NCI-H2029 treated with DMSO at 0.1 percent for 48 hours (cell line): ENCODE measurements at regions not wholly inside any gene's neighbourhood (a gene's known extent, or its start where the extent isn't known, plus 50 kb on each side); places are given as distances from the start of the nearest gene placed in this dataset.
"Not testable (repeated sequence)": the region's sequence is repeated elsewhere in the genome, so short reads cannot be mapped to it uniquely, and the experiment has no call there.

Experiments used
- DNase-seq: peaks from one replicate; lab custom pipeline; 2025; lab: John Stamatoyannopoulos, UW

DNA sequence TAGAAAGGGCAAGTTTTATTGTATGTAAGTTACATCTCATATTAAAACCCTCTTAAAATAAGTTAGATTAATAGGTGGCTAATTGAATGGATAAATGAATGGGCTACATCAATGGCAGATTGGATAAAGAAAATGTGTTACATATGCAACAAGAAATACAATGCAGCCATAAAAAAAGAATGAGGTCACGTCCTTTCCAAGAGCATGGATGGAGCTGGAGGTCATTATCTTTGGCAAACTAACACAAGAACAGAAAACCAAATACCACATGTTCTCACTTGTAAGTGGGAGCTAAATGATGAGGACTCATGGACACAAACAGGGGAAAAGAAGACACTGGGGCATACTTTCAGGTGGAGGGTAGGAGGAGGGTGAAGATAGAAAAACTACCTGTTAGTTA lies 182.2 kb upstream of the GNAI1 start:
- DNase-seq: no peak

- no peak for DNase-seq
These were observed 183.2 kb upstream of the GNAI1 start for GRCh38 chr7:79951415-79951814.

DNA sequence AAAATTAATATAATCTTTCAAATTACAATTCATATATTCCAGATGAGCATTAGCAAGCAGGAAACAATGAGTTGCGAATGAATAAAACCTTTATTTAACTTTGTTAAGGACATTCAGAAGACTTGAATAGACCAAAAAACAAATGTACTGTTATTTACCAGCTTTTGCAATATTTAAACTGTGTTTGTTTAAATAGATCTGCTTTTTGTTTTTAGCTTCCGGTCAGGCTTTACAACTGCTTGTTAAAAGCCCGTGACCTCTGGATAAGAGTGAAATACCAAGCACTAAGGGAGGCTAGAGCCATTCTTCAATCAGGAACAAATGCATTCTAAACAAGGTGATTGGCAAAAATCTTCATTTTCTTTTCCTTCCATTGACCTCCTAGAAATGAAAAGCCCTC lies 184.9 kb upstream of the GNAI1 start:
- no peak for DNase-seq

- DNase-seq: no peak
These were observed 198.2 kb upstream of the GNAI1 start for GRCh38 chr7:79936281-79936983.

- DNase-seq: no peak
These were observed 199.9 kb upstream of the GNAI1 start for GRCh38 chr7:79934727-79935126.

DNA sequence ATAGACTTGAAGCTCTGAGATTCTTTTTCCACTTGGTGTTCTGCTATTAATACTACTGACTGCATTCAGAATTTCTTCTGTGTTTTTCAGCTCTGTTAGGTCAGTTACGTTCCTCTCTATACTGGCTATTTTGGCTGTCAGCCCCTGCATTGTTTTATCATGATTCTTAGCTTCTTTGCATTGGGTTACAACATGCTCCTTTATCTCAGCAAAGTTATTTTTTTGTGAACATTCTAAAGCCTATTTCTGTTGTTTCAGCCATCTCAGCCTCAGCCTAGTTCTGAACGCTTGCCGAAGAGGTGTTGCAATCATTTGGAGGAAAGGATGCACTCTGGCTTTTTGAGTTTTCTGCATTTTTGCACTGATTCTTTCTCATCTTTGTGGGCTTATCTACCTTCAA lies 201.5 kb upstream of the GNAI1 start:
- DNase-seq: no peak

GRCh38 chr7:79930604-79931003 lies 204.0 kb upstream of the GNAI1 start:
- DNase-seq: no peak

DNA sequence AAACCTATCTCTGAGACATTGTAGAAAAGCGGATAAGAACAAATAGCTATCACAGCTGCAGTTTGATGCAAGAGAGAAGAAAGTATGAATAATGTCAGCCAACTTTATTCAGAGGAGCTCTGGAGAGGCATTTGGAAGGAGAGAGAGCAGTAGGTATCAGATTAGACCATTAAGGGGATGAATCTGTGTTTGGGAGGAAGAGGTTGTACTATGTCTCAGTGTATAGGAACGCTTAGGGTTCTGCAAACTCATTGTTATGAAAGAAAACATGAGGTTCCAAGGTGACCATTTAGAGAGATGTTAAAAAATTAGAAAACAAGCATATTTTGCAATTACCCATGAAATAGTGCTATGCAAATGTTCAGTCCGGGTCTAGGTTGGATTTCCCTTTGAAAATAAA lies 207.5 kb upstream of the GNAI1 start:
- no peak for DNase-seq

DNA sequence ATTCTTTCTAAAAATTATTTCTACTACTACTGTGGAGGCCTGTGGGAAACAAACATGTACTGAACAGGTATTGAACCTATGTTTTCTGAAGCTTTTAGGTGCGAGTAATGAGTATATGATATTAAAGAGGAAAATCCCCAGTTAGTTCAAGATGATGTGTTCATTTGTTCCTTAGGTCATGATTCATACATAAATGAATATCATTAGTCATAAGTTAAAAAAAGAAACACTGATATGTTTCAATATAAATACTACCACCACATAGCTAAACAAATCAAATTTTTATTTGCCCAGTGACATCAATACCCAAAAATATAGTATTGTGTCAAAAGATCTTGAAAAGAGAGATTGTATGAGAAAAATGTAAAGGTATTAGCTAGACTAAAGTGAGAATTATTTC lies 210.7 kb upstream of the GNAI1 start:
- DNase-seq: no peak

GRCh38 chr7:79922894-79923293 lies 211.7 kb upstream of the GNAI1 start:
- DNase-seq: no peak

DNA sequence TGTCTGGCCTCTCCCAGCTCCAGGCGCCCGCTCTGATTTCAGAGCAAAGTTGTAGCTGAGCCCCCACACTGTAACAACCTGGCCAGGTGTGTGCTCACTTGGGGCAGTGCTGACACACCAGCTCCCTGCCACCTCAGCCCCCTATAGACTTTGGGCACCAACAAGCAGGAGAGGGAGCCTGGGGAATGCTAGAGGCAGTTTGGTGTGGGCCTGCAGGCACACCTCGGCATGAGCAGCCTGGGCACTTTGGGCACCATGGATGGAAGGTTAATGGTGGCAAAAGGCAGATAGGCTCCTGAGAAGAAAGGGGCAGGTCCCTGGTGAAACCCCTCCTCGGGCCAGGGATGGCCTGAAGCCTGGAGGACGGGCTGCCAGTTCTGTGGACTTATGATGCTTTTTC lies 212.7 kb upstream of the GNAI1 start:
- DNase-seq: no peak

GRCh38 chr7:79918632-79919031 lies 216.0 kb upstream of the GNAI1 start:
- DNase-seq: not testable (repeated sequence)

- DNase-seq: not testable (repeated sequence)
These were observed 219.3 kb upstream of the GNAI1 start for GRCh38 chr7:79915346-79915745.

GRCh38 chr7:79912213-79912633 lies 222.4 kb upstream of the GNAI1 start:
- no peak for DNase-seq

GRCh38 chr7:79911420-79911819 lies 223.2 kb upstream of the GNAI1 start:
- no peak for DNase-seq

DNA sequence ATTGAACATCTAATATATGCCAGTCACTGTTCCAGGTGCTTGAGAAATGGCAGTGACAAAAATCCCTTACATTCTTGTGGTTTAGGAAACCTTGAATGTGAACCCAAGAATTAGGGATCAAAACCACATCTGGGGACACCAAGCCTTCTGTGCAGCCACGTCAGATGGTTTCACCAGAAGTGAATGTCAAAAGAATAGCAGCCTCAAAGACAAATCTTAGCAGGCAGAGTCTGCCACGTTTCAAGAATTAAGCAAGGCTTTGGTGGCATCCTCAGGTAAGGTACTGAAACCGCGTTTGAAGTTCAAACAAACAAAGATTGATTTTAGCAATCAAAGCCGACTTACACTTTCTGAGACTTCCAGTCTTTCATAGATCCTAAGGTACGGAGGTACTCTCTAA lies 225.5 kb upstream of the GNAI1 start:
- no peak for DNase-seq

DNA sequence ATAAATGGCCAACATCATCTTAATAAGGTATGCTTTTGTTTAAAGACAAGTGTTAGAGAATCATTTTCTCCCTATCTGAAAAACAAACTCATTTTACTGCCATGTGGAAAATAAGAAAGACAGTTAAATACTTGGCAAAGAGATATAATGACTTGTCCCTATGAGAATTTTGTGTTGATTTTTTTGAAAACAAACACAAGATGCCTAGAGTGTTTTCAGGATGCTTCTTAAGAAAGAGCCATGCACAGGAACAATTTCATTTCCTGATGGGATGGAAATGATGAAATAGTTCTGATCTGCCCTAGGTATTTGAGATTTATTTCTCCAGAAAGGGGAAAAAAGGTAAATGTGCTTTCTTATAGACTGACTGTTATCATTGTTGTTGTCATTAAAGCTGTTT lies 237.5 kb upstream of the GNAI1 start:
- no peak for DNase-seq

GRCh38 chr7:79893991-79894390 lies 240.6 kb upstream of the GNAI1 start:
- DNase-seq: no peak

DNA sequence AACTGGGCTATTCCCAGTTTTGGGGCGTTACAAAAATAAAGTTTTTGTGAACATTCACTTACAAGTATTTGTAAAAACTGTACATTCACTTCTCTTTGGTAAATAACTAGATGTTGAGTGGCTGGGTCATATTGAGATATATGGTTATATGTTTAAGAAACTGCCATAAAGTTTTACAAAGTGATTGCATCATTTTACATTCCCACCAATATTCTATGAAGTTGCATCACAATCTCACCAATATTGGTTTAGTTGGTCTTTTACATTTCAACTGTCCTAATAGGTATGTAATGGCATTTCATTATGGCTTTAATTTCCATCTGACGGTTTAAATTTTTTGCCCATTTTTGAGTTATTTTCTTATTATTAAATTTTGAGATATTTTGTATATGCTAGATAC lies 251.7 kb upstream of the GNAI1 start:
- DNase-seq: no peak

GRCh38 chr7:79880312-79880711 lies 254.3 kb upstream of the GNAI1 start:
- DNase-seq: no peak

DNA sequence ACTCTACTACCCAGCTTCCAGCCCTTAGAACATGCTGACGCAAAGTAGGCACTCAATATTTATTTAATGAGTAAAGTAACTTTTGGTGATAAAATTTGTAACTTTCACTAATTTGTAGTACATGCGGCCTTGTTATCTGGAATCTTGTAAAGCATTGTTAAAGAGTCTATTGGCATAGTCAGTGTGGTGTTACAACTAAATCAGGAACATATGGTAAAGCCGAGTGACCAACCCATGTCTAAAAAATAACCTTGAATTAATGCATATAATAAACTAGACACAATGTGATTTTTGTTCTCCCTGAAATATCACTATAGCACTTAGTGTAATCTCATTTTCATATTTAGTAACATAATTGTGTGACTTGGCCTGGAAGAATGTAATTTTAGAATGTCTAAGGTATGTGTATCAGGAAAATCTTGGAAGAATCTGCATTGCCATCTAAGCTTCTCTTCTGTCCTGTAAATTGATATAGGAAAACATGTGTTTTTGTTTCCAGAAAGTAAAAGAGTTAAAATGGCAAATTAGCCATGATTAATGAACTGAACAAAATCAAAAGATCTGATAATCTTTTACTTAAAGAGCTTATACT lies 256.7 kb upstream of the GNAI1 start:
- no peak for DNase-seq

- no peak for DNase-seq
These were observed 257.8 kb upstream of the GNAI1 start for GRCh38 chr7:79876848-79877252.

DNA sequence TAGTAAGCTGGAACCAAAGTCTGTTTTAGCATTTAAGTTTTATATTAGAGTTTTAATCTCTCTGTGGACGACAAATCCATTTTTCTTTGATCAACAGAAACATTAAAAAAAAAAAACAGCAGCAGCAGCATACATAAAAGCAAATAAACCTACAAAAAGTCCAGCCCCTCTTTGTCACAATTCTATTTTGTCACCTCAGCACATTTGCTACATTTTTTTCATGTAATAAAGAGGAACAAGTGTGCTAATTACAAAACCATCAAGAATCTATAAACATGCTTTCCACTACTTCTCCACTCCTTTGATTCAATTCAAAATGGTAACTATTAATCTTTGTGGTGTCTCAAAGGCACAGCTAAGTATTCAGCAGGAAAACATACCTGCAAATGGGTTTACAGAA lies 259.8 kb upstream of the GNAI1 start:
- no peak for DNase-seq

DNA sequence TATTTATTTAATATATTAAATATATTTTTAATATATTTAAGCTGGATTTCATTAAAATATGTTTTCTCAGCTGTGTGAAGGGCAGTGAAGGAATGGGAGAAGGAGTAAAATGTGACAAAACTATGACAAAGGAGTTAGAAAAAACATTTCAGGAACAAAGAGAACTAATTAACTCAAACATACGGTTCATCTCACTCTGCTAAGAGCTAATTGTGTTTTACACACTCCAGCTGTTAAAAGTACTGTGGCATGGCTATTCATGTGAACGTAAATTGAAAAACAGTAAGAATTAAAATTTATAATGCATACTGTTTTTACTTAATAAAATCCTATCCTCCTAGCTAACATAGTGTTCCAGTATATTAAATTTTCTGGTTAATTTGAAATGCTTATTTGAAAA lies 262.5 kb upstream of the GNAI1 start:
- DNase-seq: no peak
